GM12865 (cell line): ENCODE measurements at regions not wholly inside any gene's neighbourhood (a gene's known extent, or its start where the extent isn't known, plus 50 kb on each side); places are given as distances from the start of the nearest gene placed in this dataset.

Source experiments
- DNase-seq: peaks from one replicate; pipeline ENCODE4 v3.0.0; 2010; ENCODE audit warnings: low read depth
- H3K4me3 ChIP-seq: 2 replicates; pipeline ENCODE4 v1.5.1; 2011; ENCODE audit warnings: mild to moderate bottlenecking, low read depth, low read length, control low read depth
- TF ChIP-seq, protein P1 (sequence below): IDR thresholded peaks from 2 replicates; pipeline ENCODE4 v1.5.1; 2011; ENCODE audit warnings: low read length, control low read depth, low read depth, inconsistent platforms; ENCODE audit not compliant: insufficient read depth; ENCODE audit errors: missing control alignments

DNA sequence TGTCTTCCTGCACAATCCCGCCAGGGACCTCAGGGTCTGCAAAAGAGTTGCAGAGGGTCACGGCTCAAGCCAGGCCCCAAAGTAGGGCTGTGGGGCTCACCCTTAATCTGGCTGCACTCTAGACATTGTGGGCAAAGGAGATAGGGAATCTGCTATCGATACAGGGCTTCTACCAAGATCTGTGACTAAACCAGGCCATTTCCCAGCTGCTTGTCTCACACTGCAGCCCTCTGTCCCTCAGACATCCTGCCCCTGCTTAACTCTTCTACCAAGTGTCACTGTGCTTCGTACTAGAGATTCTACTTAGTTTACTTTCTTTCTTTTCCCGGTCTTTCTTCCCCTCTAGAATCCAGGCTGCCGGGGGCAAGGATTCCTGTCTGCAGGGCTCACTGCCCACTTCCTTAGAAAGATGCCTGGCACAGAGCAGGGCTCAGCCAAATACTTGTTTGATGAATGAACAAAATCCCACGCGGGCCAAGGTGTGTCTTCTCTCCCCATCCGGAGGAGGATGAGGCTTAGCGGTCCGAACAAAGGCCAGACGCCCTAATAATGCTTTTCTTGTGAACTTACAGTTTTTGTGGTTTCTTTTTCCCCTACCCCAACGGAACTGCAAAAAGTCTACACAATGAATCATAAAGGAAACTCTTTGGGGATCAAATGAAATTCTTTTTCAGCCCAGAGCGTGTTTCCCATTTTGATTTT, 61.3 kb upstream of the ANO1 start:
- no peak for DNase-seq
- TF ChIP-seq, protein P1, sequence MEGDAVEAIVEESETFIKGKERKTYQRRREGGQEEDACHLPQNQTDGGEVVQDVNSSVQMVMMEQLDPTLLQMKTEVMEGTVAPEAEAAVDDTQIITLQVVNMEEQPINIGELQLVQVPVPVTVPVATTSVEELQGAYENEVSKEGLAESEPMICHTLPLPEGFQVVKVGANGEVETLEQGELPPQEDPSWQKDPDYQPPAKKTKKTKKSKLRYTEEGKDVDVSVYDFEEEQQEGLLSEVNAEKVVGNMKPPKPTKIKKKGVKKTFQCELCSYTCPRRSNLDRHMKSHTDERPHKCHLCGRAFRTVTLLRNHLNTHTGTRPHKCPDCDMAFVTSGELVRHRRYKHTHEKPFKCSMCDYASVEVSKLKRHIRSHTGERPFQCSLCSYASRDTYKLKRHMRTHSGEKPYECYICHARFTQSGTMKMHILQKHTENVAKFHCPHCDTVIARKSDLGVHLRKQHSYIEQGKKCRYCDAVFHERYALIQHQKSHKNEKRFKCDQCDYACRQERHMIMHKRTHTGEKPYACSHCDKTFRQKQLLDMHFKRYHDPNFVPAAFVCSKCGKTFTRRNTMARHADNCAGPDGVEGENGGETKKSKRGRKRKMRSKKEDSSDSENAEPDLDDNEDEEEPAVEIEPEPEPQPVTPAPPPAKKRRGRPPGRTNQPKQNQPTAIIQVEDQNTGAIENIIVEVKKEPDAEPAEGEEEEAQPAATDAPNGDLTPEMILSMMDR: no peak
- H3K4me3 ChIP-seq: no peak overlapping the region

DNA sequence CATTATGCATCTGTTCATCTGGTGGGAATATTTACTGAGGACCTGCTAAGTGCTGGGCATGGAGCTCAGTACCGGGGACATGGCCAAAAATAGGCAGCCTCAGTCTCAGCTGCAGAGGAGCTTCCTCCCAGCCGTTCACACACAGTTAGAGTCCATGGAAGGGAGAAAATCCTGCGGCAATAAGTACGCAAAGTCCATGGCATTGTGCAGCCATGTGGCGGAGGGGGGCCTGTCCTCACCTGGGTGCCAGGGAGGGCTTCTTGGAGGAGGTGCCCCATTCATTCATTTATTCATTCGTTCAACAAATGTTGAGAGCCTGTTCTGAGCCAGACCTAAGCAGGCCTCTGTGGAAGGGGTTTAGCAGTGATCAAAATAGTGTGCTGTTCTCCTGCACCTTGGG, 59.3 kb upstream of the ANO1 start:
- TF ChIP-seq, protein P1: no peak
- DNase-seq: no peak
- H3K4me3 ChIP-seq: no peak overlapping the region

DNA sequence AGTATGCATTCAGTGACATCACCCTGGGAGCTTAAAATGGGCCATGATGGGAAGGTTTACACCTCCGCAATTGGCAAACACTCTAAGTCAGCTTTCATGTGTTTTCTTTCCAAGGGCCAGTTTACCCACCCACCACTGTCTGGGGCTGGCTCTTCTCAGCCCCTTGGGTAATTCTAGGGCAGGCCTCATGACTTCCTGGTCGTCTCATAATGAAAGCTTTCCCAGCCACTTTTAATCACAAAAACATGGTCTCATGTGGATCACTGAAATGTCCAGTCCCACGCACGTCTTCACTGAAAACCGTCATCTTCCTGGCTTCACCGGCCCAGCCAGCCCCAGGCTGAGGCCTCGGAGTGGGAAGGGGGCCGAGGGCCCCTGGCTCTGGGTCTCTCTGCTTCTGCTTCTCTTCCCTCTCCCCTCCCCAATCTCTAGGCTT, 58.5 kb upstream of the ANO1 start:
- TF ChIP-seq, protein P1: no peak
- H3K4me3 ChIP-seq: no peak overlapping the region
- DNase-seq: no peak

DNA sequence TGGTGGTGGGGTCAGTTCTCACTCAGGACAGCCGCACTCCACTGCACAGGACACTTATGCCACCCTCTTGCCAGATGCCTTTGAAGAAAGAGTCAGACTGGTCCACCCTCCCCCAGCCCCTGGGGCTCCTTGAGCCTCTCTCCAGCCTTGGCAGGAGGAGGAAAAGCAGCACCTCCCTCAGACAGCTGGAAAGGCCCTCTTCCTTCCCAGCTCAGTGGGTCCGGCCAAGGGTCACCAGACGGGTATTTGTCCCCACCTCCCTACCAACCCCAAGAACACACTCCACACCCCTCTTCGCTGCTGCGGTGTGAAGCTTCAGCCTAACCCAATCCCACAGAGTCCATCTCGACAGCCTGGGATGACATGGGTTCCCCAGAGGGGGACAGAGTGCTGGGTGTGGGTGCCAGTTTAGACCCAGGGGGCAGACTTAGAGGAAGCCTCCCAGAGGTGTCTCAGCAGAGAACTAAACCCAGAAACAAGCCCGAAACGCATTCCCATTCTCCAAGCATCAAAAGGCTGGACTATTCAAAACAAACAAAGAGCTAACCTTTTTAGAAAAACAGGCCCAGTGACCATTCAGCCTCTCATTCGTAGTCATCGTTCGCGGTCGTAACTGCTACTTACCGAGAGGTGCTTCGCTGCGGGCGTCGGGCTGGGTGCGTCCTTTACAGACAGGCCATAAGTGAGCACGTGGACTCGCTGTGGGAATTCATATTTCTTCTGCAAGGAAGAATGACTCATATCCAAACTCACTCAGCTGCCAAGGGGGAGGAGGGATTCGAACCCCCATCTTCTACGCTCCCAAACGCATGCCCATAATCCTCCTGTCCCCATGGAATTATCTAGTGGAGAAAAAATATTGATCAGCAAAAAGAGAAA, 57.5 kb upstream of the ANO1 start:
- TF ChIP-seq, protein P1: no peak

DNA sequence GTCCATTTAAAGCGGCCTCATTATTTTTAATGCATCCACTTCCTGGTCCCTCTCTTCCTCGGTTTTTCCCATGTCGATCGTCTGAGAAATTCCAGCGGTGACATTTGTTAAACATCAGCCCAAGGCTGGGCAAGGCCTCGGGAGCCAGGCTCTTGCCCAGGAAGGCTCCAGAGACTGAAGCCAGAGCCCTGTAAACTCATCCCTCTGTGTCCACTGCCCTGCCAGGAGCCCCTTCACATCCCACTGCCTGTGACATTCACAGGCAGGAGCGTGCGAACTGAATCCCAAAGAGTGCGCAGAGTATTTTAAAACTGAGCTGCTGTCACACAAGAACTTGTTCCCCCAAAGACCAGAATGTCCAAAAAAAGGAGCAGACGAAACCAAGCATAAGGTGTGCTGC, 56.5 kb upstream of the ANO1 start:
- DNase-seq: no peak
- no peak overlapping the region for H3K4me3 ChIP-seq
- TF ChIP-seq, protein P1: no peak

More for the DNA sequence above, 57.5 kb upstream of the ANO1 start:
- no peak for DNase-seq
- H3K4me3 ChIP-seq: no peak overlapping the region

DNA sequence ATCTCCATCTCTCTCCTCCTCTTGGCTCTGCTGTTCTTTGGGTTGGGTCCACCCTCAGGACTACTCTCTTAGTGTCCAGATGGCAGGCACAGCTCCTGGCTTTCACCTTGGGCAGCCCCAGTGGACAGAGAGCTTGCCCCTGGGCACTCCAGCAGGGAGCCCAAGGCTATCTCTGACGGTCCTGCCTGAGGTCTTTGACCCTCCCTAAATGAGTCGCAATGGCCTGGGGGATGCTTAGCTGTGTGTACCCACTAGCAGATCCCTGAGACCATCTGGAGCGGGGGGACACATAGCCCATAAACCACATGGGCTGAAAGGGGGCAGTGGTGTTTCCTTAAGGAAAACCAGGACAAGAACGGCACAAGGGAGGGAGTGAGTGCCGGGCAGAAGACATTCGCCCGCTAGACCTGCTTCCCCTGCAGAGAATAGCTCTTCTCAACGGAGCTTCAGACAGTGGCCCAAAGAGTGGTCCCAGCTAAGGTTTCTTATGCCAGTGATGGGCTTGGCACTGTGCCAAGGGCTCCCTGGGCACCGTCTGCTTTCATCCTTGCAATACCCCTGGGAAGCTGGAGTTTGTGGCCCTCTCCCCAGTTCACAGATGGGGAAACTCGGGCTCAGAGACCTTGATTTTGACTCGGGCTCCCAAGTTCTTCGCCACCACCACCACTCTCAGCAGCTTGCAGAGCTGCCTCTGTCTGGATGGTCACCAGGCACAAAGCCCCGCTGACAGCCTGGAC, 53.9 kb upstream of the ANO1 start:
- TF ChIP-seq, protein P1: no peak
- H3K4me3 ChIP-seq: no peak overlapping the region

More for the DNA sequence above, 53.9 kb upstream of the ANO1 start:
- DNase-seq: no peak
